NCI-H524 treated with DMSO at 0.1 percent for 48 hours (cell line): ENCODE measurements at regions not wholly inside any gene's neighbourhood (a gene's known extent, or its start where the extent isn't known, plus 50 kb on each side); places are given as distances from the start of the nearest gene placed in this dataset.
A peak's percentile ranks its signal among the peaks of the same experiment; 100 is the strongest.
"Not testable (repeated sequence)": the region's sequence is repeated elsewhere in the genome, so short reads cannot be mapped to it uniquely, and the experiment has no call there.

Source experiments
- DNase-seq: peaks from one replicate; lab custom pipeline; 2025; lab: John Stamatoyannopoulos, UW

DNA sequence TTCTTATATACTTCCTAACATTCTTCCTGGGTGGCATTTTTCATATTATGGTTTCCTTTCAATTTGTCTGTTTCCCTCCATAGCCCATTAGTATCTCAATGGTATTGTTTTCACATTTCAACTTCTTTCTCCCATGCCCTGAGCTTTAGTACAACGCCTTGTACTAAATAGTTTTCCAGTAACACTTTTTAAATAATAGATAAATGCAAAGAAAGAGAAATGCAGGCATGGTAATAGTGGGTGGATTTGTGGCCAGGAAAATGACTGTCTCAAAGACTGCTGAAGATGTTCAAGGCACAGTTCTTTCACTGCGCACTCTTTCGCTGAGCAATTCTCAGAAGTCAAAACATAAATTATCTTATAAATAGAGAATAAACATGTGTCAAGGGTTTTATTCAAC lies 145.1 kb downstream of the LCA5 start:
- DNase-seq: no peak

DNA sequence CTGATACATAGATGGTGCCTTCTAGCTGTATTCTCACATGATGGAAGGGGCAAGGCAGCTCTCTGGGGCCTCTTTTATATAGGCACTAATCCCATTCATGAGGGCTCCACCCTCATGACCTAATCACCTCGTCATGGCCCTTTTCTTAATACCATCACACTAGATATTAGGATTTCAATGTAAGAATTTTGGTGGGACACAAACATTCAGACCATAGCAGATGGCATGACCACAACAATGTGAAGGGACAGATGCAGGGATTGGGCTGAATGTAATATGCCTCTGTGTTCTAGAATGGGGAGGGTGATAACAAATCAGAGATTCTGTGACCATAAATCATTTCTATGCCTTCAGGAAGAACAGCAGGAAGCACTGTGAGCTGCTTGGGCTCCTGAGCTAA lies 145.8 kb downstream of the LCA5 start:
- no peak for DNase-seq

DNA sequence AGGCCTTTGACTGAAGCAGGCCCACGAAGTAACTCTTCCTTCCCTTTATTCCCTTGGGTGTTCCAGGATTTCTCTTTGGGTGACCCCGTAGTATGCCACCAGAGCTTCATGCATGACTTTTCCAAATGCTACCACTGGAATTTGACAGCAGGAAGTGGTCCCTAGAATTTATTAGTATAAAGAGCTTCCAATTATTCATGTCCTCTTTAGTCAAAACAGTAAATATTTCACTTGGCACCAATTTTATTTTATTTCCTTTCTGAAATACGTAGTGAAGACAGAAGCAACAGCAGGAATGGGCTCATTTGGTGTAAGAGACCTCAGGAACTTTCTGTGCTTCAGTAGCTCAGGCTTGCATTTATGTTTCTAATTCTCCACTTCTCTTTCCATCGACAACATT lies 151.3 kb downstream of the LCA5 start:
- no peak for DNase-seq

DNA sequence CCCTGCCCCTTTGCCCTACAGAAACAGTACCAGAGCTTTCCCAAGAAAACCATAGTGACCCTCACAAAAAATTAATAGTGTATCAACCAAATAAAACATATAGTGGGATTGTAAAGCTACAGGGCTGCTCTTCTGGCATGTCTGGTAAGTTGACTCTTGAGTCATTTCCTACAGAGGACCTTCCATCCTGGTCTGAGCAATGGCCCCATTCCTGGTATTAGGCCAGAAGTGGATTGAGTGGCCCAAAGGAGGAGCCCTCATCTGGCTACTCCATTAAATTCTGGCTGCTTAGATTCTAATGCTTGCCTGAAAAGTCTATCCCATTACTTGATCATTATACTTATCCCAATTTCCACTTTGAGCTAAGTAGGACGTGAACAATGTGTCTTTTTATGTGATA lies 150.9 kb upstream of the HMGN3 start:
- no peak for DNase-seq

DNA sequence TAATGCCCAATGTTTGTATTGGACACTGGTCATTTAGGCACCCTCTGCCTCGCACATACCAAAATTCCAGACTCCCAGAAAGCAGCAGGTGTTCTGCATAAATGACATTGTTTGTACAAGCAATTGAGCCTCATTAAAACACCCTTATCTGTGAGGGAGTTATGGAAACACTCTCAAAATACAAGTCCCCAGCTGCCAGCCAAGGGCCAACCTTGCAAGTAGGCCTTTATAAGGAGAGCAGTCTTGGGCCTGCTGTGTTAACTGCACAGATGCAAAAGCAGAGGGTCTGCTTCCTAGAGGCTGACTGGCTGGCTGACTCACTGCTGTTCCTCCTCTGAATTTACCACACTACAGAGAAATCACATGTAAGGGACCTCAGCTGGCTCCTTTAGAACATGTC lies 150.4 kb upstream of the HMGN3 start:
- DNase-seq: peak; percentile 98

DNA sequence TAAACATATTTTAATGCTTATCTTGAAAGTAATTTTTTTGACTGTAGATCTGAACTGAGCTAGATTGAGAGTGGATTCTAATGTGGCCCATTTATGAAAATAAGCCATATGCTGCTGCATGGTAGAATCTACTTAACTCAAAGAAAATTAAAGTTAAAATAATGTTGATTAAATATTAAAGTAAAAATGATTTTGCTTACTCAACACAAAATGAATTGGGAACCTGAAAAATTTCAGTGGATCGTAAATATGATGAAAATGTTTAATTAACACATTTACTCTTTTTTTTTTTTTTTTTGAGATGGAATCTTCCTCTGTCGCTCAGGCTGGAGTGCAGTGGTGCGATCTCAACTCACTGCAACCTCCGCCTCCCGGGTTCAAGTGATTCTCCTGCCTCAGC lies 144.5 kb upstream of the HMGN3 start:
- DNase-seq: no peak

DNA sequence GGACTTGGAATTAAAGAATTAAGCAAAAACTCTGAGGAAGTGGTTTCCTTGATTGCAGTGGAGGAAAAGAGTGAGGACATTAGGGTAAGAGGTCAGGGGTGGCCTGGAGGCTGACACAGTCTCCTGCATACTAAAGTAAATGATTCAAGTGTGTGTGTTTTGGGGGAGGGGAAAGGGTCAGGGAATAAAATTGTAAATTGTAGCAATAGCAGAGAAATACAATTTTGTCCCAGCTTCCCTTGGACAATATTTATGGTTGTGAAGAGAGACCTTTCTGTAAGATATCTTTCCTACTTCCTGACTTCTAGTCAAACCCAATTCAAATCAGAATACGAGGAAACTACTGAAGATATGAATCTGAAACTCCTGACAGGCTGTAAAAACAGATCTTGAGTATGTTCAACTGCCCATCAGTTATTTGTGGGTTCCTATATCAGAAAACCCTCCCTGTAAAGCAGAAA lies 143.4 kb upstream of the HMGN3 start:
- no peak for DNase-seq

DNA sequence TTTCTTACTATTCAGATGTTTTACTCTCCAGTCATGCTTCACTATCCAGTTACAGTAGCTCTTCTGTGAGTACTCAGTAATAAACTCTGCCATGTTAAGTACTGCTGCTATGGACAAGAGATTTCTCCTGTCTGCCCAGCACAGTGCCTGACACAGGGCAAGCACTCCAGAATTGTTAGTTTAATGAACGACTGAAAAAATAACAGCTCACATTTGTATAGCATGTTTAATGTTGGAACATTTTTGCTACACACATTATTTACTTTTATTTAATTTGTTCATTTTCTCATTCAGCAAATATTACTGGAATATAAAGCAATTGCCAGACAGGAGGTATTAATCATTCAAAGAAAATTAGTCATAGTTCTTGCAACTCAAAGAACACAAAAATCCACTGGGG lies 142.6 kb upstream of the HMGN3 start:
- no peak for DNase-seq

DNA sequence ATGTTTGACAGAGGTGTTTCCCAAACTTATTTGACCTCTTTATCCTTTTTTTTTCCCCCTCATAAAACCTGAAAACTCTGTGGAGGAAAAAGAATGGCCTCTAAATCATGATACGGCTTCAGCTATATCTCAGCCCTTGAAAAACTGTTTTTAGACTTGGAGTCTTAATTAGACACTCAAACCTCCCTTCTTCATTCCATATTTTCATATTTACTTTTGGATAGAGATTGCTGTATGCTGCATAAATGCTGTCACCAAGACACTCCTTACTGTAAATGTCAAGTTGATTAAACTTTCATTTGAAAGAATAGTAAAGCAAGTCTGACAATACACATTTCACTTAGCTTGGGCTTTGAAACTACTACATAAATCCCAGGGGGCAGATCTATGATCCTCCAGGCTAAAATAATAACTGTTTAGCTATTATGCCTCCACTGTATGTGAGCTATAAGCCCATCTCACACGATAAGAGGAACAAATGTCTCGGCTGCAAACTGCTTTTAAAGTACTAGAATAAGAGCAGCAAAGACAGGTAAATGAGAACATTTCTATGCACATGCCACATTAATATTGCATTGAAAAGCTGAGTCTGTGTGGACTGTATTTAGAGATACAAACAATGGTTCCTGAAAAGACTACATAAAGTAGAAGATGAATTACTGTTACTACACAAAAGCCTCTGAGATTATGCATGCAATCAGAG lies 141.3 kb upstream of the HMGN3 start:
- DNase-seq: no peak

DNA sequence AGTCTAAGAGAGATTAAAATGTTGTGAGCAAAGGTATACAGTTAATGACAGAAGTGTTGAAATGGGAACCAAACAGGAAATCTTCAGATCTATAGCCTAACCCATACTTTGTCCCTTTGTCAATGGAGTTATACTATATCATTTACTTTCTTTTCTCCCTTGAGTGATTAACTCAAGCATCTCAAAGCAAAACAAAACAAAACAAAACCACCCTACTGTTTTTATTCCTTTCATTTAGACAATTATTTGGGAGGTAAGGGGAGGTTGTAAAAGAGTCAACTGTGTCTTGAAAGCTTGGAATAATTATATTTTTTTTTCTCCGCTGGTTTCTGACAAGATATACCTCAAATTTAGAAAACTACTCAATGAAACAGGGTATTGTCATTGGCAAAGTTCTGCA lies 139.8 kb upstream of the HMGN3 start:
- DNase-seq: no peak

DNA sequence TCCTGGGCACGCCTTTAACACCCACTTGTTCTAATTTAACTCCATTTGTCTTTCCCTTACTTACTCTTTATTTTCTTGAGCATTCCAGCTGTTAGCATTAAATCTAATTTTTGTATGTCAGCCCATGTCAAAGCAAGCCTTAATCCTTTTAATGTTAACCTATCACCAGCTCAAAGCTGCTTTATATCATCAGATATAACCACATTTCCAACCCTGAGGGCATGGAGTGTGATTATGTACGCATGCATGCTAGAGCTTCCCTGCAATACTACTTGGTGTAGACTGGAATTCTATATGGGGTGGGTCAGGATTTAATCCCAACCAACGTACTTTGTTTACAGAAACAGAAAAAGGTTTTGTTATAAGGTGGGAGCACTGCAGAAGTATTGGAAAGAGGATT lies 139.4 kb upstream of the HMGN3 start:
- DNase-seq: no peak

DNA sequence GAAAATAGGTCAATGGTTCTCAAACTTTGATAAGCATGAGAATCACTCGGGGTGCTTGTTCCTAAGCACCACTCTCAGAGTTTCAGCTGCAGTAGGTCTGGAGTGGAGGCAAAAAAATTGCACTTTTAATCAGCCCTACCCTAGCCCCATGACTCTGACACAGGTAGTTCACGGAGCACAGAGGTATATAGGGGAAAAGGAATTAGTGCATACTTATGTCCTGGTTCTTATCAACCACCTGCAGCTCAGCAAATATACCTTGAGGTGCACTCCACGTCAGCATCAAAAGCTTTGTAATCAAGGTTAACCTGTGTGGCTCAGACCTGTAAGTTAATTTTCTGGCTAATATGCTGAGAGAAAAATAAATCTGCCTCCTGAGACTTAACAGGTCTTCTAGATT lies 138.8 kb upstream of the HMGN3 start:
- no peak for DNase-seq

DNA sequence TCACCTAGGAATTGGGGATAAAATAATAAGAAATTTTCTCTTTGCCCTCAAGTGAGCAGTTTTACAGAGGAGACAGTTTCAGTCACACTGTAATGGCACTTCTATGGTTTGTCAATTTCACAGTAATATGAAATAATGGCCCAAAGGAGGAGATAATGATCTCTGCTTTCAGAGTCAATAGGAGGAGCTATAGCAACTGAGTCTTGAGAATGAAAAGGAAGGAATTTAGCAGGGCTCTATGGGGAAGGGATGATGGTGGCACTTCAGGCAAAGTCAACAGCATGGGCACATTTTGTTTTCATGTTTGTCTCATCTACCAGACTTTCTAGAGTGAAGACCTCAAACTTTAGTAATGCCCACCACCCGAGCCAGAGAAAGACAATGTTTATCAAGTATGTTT lies 138.3 kb upstream of the HMGN3 start:
- DNase-seq: no peak

DNA sequence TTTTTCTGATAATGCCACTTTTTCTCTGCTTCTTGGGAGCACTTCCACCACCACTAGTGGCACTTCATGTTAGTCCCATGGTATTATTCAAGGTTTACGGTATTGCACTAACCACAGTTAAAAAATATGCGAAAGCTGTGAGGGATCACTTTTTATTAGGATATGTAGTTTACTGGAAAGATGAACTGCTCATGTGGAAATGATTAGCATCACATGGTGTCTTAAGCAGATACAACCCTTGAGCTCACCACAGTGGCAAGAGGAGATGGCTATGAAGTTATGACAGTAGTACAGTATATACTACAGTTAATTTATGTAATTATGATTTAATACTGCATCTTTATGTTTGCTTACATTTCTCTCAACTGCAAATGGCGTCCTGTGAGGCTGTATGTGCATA lies 134.5 kb upstream of the HMGN3 start:
- DNase-seq: no peak

DNA sequence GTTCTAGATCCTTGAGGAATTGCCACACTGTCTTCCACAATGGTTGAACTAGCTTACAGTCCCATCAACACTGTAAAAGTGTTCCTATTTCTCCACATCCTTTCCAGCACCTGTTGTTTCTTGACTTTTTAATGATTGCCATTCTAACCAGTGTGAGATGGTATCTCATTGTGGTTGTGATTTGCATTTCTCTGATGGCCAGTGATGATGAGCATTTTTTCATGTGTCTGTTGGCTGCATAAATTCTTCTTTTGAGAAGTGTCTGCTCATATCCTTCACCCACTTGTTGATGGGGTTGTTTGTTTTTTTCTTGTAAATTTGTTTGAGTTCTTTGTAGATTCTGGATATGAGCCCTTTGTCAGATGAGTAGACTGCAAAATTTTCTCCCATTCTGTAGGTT lies 129.0 kb upstream of the HMGN3 start:
- not testable (repeated sequence) for DNase-seq

DNA sequence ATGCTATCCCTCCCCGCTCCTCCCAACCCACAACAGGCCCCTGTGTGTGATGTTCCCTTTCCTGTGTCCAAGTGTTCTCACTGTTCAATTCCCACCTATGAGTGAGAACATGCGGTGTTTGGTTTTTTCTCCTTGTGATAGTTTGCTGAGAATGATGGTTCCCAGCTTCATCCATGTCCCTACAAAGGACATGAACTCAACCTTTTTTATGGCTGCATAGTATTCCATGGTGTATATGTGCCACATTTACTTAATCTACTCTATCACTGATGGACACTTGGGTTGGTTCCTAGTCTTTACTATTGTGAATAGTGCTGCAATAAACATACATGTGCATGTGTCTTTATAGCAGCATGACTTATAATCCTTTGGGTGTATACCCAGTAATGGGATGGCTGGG lies 126.6 kb upstream of the HMGN3 start:
- DNase-seq: not testable (repeated sequence)

DNA sequence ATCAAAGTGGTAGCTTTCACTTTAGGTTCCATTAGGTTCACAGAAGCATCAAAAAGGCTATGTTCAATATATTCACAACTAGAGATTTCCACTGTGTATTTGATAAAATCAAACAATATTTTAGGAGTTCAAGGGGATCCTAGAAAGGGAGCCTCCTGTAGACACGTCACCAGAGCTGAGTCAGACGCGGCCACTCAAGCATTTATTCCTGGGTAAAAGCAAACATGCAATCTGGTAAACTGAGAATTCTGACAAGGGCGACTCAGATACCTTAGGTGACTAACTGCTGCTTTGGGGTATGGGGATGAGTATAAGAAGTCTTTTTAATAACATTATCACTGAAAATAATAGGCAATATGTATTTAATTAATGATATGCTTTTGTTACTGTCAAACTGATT lies 118.7 kb upstream of the HMGN3 start:
- no peak for DNase-seq

DNA sequence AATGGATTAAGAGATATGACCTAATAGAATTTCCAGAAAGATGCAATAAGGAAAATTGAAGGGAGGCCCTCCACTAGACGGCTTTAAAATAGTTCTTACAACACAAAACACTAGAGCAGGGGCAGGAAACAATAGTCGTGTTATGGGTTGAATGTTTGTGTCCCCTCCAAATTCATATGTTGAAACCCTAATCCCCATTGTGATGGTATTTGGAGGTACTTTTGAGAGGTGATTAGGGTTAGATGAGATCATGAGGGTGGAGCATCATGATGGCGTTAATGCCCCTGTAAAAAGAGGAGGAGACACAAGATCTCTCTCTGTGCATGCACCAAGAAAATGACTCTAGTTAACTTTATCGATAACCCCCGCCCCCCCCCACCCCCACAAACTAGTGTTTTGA lies 104.0 kb upstream of the HMGN3 start:
- DNase-seq: no peak

DNA sequence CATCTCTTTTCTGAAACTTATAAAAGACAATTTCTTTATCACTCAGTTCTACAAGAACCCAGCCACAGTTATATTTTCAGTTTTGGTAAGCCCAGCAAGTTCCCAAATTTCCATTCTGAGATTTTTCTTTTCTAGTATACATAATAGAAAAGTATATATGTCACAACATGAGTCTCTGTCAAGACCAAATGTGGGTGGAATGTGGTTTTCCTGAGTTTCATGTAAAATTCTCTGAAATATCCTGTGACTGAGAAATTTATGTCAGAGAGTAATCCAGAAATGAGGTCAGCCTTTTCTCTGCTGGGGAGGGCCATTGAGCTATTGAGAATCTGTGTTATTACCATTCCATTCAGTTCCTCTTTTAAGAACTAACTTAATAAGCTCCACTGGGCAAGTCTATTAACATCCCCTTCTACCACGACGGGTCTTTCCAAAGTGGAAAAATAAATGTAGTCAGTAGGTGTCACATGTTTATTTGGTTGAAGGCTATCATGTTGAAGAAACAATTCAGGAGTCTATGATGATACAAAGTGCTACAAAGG lies 100.7 kb upstream of the HMGN3 start:
- DNase-seq: no peak

DNA sequence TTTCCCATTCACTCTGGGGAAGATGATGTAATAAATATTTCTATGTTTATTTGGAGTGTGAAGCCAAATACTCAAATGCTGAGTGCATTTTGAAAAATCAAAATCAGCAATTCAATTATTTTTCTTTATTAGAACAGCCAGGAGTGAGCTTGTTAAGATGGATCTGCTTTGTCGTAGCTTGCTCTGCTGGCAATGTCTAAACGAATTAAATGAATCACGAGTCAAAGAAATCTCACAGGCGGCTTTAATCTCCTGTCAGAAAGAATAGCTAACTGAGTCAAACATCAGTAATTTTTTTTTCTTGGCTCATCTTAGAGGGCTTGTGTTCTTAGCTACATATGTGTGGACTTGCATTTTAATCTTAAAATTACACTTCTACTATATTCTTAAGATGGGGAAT lies 100.2 kb upstream of the HMGN3 start:
- no peak for DNase-seq

DNA sequence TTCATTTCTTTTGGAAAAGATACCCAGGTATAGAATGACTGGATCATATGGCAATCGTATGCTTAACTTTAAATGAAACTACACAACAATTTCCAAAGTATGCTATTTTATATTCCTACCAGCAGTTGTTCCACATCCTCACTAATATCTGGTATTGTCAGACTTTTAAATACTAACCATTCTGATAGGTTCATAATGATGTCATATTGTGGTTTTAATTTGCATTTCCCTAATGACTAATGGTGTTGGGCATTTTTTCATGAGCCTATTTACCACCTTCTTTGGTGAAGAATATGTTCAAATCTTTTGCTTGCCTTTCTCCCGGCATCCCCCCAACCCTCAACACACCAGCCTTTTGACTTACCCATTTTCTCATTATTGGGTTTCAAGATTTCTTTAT lies 96.2 kb upstream of the HMGN3 start:
- no peak for DNase-seq

DNA sequence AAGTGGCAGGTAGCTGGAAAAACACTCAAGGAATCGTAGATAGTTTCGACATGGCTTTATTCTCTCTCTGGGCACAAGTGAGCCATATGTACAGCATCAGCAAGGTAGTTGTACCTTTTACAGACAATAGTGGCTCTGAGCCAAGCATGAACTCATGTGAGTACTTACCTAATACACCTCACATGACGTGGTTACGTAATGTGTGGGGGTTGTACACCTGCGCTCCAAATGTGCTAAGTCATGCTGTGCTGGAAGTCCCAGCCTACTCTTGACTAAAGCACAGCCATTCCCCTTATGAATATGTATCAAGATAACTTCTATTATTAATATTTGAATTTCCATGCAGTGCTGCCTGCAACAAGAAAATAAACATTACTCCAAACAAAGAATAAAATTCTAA lies 78.8 kb upstream of the HMGN3 start:
- no peak for DNase-seq

DNA sequence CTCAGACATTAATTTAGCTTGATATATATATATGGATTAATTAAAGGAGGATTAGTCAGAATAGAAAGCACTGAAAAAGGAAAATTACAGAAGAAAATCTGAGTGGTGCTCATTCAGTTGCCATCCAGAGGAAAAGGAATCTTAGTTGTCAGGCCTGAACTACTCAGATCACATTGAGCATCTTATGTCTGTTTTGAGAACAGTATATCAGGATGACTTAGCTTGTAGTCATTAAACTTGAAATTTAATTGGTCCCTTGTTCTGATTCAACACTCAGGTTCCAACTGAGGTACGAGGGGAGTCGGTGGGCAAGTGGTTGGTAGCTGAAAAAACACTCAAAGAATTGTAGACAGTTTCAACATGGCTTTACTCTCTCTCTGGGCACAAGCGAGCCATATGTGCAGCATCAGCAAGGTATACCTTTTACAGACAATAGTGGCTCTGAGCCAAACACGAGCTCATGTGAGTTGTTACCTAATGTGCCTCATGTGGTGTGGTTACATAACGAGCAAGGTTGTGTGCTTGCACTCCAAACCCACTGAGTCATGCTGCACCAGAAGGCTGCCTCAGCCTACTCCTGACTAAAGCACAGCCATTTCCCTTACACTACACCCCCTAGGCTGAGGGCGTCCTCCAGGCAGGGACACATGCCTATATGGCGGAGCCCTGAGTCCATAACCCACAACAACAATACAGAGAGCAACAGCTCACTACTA lies 73.0 kb upstream of the HMGN3 start:
- no peak for DNase-seq

DNA sequence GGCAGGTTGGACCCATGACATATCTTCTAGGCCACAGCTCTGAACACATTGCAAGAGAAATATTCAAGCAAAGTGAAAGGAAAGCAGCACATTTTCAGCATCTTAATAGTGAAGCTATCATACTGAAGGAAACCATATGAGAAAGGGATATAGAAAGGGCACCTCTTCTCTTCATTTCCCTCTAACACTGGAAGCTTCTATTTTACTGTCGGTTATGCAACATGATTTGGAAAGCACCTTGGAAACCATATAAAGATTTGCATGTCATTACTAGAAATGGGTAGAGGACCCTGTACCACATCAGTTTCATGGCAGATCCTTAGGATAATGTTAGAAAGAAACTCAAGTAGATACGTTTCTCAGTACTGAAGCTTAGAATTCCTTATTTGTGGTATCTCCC lies 70.5 kb upstream of the HMGN3 start:
- no peak for DNase-seq
